Epithelial cell of proximal tubule (primary cell): ENCODE measurements at regions not wholly inside any gene's neighbourhood (a gene's known extent, or its start where the extent isn't known, plus 50 kb on each side); places are given as distances from the start of the nearest gene placed in this dataset.

Experiments used
- DNase-seq: peaks from one replicate; pipeline ENCODE4 v3.0.0-alpha.2; 2011; ENCODE audit warnings: low read depth
- H3K4me3 ChIP-seq: 2 replicates; pipeline ENCODE4 v1.5.1; 2011; ENCODE audit warnings: low read depth, mild to moderate bottlenecking, low read length
- TF ChIP-seq, protein P1 (sequence below): conservative IDR thresholded peaks from 2 replicates; pipeline ENCODE4 v1.5.1; 2012; ENCODE audit warnings: low read depth, mild to moderate bottlenecking, low read length

DNA sequence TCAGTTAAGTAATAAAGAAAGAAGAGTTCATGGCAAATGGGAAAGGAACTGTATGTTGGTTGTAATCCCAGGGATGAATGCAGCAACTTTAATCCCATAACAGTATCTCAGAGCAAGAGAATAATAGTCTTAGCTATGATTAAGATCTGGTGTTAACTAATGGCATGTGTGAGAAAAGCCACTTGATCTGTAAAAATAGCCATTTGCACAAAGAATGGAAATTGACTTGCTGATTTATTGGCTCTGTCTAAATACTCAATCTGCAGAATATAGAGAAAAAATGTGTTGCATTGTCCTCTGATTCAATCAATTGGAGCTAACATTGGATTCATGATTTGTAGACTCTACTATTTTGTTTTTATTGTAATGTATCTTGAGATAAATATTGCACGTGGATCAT lies 987.0 kb downstream of the NSUN3 start:
- H3K4me3 ChIP-seq = no peak overlapping the region
- TF ChIP-seq, protein P1, sequence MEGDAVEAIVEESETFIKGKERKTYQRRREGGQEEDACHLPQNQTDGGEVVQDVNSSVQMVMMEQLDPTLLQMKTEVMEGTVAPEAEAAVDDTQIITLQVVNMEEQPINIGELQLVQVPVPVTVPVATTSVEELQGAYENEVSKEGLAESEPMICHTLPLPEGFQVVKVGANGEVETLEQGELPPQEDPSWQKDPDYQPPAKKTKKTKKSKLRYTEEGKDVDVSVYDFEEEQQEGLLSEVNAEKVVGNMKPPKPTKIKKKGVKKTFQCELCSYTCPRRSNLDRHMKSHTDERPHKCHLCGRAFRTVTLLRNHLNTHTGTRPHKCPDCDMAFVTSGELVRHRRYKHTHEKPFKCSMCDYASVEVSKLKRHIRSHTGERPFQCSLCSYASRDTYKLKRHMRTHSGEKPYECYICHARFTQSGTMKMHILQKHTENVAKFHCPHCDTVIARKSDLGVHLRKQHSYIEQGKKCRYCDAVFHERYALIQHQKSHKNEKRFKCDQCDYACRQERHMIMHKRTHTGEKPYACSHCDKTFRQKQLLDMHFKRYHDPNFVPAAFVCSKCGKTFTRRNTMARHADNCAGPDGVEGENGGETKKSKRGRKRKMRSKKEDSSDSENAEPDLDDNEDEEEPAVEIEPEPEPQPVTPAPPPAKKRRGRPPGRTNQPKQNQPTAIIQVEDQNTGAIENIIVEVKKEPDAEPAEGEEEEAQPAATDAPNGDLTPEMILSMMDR = no peak
- DNase-seq = no peak

DNA sequence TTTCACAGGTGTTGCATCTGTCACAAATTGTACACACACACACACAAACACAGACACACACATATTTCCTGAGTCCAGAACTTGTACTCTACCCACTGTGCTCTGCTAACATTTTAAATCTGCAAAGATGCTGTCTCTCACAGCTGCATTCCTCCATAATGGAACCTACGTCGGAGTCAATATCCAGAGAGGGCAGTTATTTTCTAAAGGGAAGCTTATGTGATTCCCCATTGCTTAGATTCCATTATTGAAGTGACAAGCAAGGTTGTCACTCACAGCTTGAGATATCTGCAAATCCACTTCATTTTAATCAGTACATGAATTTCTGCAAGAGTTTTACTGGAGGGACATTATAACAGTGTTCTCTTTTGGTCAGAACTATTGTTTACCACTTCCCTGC lies 992.4 kb downstream of the NSUN3 start:
- H3K4me3 ChIP-seq = no peak overlapping the region
- TF ChIP-seq, protein P1 = no peak
- DNase-seq = no peak

DNA sequence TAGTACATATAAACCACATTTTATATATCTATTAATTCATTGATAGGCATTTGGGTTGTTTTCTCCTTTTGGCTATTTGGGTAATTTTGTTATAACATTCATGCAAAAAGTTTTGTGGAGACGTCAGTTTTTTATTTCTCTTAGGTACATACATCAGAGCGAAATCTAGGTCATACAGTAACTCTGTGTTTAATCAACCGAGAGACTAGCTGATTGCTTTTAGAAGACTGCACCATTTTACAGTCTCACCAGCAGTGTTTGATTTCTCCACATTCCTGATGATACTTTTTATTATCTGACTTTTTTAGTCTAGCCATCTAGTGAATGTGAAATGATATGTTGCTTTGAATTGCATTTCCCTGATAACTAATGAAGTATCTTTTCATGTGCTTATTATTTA lies 1019.3 kb downstream of the NSUN3 start:
- H3K4me3 ChIP-seq = no peak overlapping the region
- DNase-seq = no peak
- TF ChIP-seq, protein P1 = no peak

DNA sequence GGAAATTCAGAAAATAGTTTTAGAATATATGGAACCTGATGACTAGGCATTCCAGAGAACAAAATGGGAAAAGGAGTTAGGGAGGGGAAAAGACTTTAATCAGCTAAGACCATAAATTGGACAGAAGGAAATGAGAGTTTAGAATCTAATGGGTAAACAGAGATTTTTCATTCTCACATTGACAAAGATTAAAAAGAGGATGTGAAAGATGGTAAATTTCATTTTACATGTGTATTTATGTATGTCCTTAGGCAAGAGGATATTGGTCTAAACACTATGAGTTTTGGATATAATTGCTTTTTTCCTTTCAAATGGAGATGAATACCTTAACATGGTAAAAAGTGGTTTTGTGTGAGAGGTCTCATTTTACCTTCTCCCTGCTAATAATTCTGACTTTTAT lies 1021.9 kb downstream of the NSUN3 start:
- TF ChIP-seq, protein P1 = no peak
- no peak for DNase-seq
- H3K4me3 ChIP-seq = no peak overlapping the region

DNA sequence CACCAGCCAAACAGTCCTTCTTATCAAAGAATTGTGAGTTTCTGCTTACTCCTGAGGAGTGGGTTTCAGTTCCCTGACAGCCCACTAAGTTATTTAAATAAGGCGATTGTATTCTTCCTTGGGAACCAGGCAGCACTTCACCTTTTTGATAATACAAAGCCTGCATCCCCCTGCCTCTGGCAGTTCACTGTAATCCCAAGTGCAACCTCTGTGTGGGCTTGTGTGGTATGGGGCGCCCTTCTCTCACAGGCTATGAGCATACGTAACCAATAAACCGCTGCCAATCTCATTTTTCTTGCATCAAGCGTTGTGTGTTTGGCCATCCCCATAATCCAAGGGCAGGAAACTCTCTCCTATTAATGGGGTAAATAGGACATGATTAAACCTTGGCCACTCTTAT lies 1025.6 kb downstream of the NSUN3 start:
- H3K4me3 ChIP-seq = no peak overlapping the region

DNA sequence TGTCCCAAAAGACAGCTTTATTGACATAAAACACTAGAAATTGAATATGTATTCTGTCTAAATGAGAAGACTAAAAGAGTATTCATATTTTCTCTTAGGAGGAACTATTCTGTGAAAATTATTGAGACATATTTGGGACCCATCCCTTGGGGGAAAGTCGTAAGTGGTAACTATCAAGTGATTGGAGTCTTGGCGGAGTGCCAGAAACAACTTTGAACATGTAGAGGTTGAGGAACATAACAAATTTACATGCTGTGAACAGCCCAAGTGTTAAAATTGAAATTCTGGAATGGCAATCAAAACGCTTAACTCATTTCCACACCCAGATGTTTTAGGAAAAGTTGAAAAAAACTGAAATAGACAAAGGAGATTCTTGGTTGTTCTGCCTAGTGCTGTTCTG lies 1034.6 kb downstream of the NSUN3 start:
- TF ChIP-seq, protein P1 = no peak
- no peak for DNase-seq
- no peak overlapping the region for H3K4me3 ChIP-seq

More for the DNA sequence above, 1025.6 kb downstream of the NSUN3 start:
- no peak for DNase-seq
- TF ChIP-seq, protein P1 = no peak

DNA sequence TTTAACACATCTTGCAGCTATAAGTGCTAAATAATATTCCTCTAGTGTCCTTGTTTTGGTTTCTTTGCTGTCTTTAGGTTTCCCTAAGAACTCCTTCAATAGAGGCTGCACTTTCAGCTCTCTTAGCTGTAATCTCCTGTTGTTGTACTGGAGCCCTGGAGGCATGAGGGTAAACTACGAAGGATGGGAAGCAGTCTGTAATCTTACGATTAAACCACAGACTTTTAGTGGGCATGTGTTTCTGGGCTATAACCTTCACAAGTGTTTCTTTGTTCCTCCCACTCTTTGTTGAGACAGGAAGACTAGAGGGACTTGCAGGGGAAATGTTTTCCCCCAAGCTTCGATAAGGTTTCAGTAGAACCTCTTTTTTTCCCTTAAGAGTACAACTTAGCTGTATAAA lies 1058.1 kb downstream of the NSUN3 start:
- TF ChIP-seq, protein P1 = no peak
- no peak overlapping the region for H3K4me3 ChIP-seq
- DNase-seq = no peak
